ENCODE measurements at regions not wholly inside any gene's neighbourhood (a gene's known extent, or its start where the extent isn't known, plus 50 kb on each side); places are given as distances from the start of the nearest gene placed in this dataset.

GRCh38 chr2:182618672-182619079 lies 97.4 kb upstream of the DNAJC10 start:
- H3K36me3 ChIP-seq (ENCODE audit: control insufficient read depth, insufficient read depth, low read length) = no peaks in the 10 kb centered on the region
- DNase-seq (ENCODE audit: low read depth) = no peak
- H3K4me3 ChIP-seq (ENCODE audit: low read depth, low read length) = no peak overlapping the region
- H3K27me3 ChIP-seq (ENCODE audit: control insufficient read depth, insufficient read depth, low read length) = no peaks in the 10 kb centered on the region
- TF ChIP-seq CTCF (IDR thresholded peaks at IDR 0.05; ENCODE audit: insufficient read depth, low read length, poor library complexity, severe bottlenecking) = no peak

- no peak for TF ChIP-seq CTCF (IDR thresholded peaks at IDR 0.05; ENCODE audit: insufficient read depth, low read length, poor library complexity, severe bottlenecking)
- DNase-seq (ENCODE audit: low read depth) = no peak
- H3K27me3 ChIP-seq (ENCODE audit: control insufficient read depth, insufficient read depth, low read length) = no peaks in the 10 kb centered on the region
- no peaks in the 10 kb centered on the region for H3K36me3 ChIP-seq (ENCODE audit: control insufficient read depth, insufficient read depth, low read length)
- H3K4me3 ChIP-seq (ENCODE audit: low read depth, low read length) = no peak overlapping the region
Measured at GRCh38 chr2:182619276-182619675, 96.8 kb upstream of the DNAJC10 start.

- Histone ChIP-seq H3K36me3 (ENCODE audit: control insufficient read depth, insufficient read depth, low read length) (no peaks in the 10 kb centered on the region), H3K4me3 (ENCODE audit: low read depth, low read length) (no peak overlapping the region)
Measured at GRCh38 chr2:182621191-182621590, 94.9 kb upstream of the DNAJC10 start.

GRCh38 chr2:182621810-182622209 lies 94.2 kb upstream of the DNAJC10 start:
- no peak for TF ChIP-seq CTCF (IDR thresholded peaks at IDR 0.05; ENCODE audit: insufficient read depth, low read length, poor library complexity, severe bottlenecking)
- no peak for DNase-seq (ENCODE audit: low read depth)
- Histone ChIP-seq H3K36me3 (ENCODE audit: control insufficient read depth, insufficient read depth, low read length) (no peaks in the 10 kb centered on the region), H3K27me3 (ENCODE audit: control insufficient read depth, insufficient read depth, low read length) (no peaks in the 10 kb centered on the region), H3K4me3 (ENCODE audit: low read depth, low read length) (no peak overlapping the region)

More at GRCh38 chr2:182621191-182621590, 94.9 kb upstream of the DNAJC10 start:
- TF ChIP-seq CTCF (IDR thresholded peaks at IDR 0.05; ENCODE audit: insufficient read depth, low read length, poor library complexity, severe bottlenecking) = no peak
- DNase-seq (ENCODE audit: low read depth) = no peak
- H3K27me3 ChIP-seq (ENCODE audit: control insufficient read depth, insufficient read depth, low read length) = no peaks in the 10 kb centered on the region

- Histone ChIP-seq H3K27me3 (ENCODE audit: control insufficient read depth, insufficient read depth, low read length) (no peaks in the 10 kb centered on the region), H3K4me3 (ENCODE audit: low read depth, low read length) (no peak overlapping the region), H3K36me3 (ENCODE audit: control insufficient read depth, insufficient read depth, low read length) (no peaks in the 10 kb centered on the region)
- no peak for TF ChIP-seq CTCF (IDR thresholded peaks at IDR 0.05; ENCODE audit: insufficient read depth, low read length, poor library complexity, severe bottlenecking)
- DNase-seq (ENCODE audit: low read depth) = no peak
Measured at GRCh38 chr2:182622231-182622630, 93.8 kb upstream of the DNAJC10 start.

GRCh38 chr2:182625814-182626213 lies 90.2 kb upstream of the DNAJC10 start:
- Histone ChIP-seq H3K27me3 (ENCODE audit: control insufficient read depth, insufficient read depth, low read length) (no peaks in the 10 kb centered on the region), H3K4me3 (ENCODE audit: low read depth, low read length) (no peak overlapping the region), H3K36me3 (ENCODE audit: control insufficient read depth, insufficient read depth, low read length) (no peaks in the 10 kb centered on the region)
- no peak for DNase-seq (ENCODE audit: low read depth)
- no peak for TF ChIP-seq CTCF (IDR thresholded peaks at IDR 0.05; ENCODE audit: insufficient read depth, low read length, poor library complexity, severe bottlenecking)

Data from kidney epithelial cell (primary cell).